PC-3 (cell line): ENCODE measurements at regions not wholly inside any gene's neighbourhood (a gene's known extent, or its start where the extent isn't known, plus 50 kb on each side); places are given as distances from the start of the nearest gene placed in this dataset.

Source experiments
- CTCF ChIP-seq: fragments of 300-600 bp; sonication (generic); conservative IDR thresholded peaks from 2 replicates; pipeline ENCODE4 v1.5.1; 2017; ENCODE audit warnings: antibody characterized with exemption, low read depth, mild to moderate bottlenecking, low read length
- EZH2 ChIP-seq: fragments of 300-600 bp; sonication (generic); IDR thresholded peaks from one replicate; pipeline ENCODE4 v1.6.1; 2017; ENCODE audit warnings: antibody characterized with exemption, mild to moderate bottlenecking, low read length; ENCODE audit not compliant: unreplicated experiment
- EZH2phosphoT487 ChIP-seq: fragments of 300-600 bp; sonication (generic); IDR thresholded peaks from 2 replicates; pipeline ENCODE4 v1.6.1; 2018; ENCODE audit warnings: mild to moderate bottlenecking, antibody characterized with exemption, low read length, borderline replicate concordance

GRCh38 chr3:26807272-26807671, 184.7 kb downstream of the LRRC3B start:
- no peak for TF ChIP-seq EZH2phosphoT487
- TF ChIP-seq EZH2, result no peak
- no peak for TF ChIP-seq CTCF
